K562 (cell line): ENCODE measurements at regions not wholly inside any gene's neighbourhood (a gene's known extent, or its start where the extent isn't known, plus 50 kb on each side); places are given as distances from the start of the nearest gene placed in this dataset.

Source experiments
- ARID4B ChIP-seq: sonication (generic); formaldehyde crosslinking; IDR thresholded peaks from 2 replicates; pipeline ENCODE4 v1.8.0; 2022; ENCODE audit warnings: mild to moderate bottlenecking, missing genetic modification reagents
- ZFP30 ChIP-seq: fragments of 250-450 bp; sonication (Bioruptor Pico); IDR thresholded peaks from 2 replicates; pipeline ENCODE4 v1.8.0; 2022; ENCODE audit warnings: moderate library complexity, mild to moderate bottlenecking, inconsistent platforms, borderline replicate concordance
- ZNF232 ChIP-seq: sonication (generic); formaldehyde crosslinking; IDR thresholded peaks from 2 replicates; pipeline ENCODE4 v1.8.0; 2022; ENCODE audit warnings: mild to moderate bottlenecking, missing genetic modification reagents
- TF ChIP-seq, protein P1 (sequence below), 2 experiments: fragments of 450-650 bp in 1 of 2; sonication (generic) in 1 of 2; formaldehyde crosslinking in 1 of 2; IDR thresholded peaks; 2 replicates each; pipeline versions ENCODE4 v1.7.1 to v1.9.0; 2016 to 2022; ENCODE audit warnings: inconsistent platforms in 1 of 2, mild to moderate bottlenecking in 1 of 2, missing genetic modification reagents in 1 of 2

DNA sequence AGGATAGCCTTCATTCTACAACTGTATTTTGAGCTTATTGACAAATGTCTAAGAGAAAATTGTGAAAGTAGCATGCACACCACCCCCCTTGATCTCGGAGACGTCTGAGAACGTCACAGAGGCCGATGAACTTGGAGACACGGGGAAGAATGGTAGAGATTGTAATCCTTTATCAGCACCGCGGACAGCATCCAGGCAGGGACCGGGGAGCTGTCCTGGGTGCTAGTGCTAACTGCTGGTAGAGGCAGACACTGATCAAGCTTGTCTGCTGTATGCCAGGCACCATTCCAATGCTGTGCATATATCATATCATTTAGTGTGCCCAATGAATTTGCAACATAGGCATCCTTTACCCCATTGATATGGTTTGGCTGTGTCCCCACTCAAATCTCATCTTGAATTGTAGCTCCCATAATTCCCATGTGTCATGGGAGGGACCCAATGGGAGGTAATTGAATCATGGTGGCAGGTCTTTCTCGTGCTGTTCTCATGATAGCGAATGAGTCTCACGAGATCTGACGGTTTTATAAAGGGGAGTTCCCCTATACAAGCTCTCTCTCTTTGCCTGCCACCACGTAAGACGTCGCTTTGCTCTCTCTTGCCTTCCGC is 98.8 kb downstream of the LHX2 start (continued):
- TF ChIP-seq ARID4B (CRISPR knock-in tag) (peak; percentile 100), ZFP30 (CRISPR knock-in tag) (no peak), ZNF232 (CRISPR knock-in tag) (peak; percentile 100)
- TF ChIP-seq, protein P1, sequence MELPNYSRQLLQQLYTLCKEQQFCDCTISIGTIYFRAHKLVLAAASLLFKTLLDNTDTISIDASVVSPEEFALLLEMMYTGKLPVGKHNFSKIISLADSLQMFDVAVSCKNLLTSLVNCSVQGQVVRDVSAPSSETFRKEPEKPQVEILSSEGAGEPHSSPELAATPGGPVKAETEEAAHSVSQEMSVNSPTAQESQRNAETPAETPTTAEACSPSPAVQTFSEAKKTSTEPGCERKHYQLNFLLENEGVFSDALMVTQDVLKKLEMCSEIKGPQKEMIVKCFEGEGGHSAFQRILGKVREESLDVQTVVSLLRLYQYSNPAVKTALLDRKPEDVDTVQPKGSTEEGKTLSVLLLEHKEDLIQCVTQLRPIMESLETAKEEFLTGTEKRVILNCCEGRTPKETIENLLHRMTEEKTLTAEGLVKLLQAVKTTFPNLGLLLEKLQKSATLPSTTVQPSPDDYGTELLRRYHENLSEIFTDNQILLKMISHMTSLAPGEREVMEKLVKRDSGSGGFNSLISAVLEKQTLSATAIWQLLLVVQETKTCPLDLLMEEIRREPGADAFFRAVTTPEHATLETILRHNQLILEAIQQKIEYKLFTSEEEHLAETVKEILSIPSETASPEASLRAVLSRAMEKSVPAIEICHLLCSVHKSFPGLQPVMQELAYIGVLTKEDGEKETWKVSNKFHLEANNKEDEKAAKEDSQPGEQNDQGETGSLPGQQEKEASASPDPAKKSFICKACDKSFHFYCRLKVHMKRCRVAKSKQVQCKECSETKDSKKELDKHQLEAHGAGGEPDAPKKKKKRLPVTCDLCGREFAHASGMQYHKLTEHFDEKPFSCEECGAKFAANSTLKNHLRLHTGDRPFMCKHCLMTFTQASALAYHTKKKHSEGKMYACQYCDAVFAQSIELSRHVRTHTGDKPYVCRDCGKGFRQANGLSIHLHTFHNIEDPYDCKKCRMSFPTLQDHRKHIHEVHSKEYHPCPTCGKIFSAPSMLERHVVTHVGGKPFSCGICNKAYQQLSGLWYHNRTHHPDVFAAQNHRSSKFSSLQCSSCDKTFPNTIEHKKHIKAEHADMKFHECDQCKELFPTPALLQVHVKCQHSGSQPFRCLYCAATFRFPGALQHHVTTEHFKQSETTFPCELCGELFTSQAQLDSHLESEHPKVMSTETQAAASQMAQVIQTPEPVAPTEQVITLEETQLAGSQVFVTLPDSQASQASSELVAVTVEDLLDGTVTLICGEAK (IDR thresholded peaks at IDR 0.05) = peak; percentile 92
- TF ChIP-seq, protein P1 (CRISPR knock-in tag; IDR thresholded peaks at IDR 0.05) = peak; percentile 90
